DOHH2 (cell line): ENCODE measurements at regions not wholly inside any gene's neighbourhood (a gene's known extent, or its start where the extent isn't known, plus 50 kb on each side); places are given as distances from the start of the nearest gene placed in this dataset.

Source experiments
- H3F3A ChIP-seq: fragments of 200-600 bp; sonication (generic), shearing (Covaris generic); 2 replicates; pipeline ENCODE4 v1.6.0; 2016; ENCODE audit warnings: antibody characterized with exemption, mild to moderate bottlenecking; ENCODE audit not compliant: control insufficient read depth, insufficient read depth
- H3K27ac ChIP-seq: fragments of 200-600 bp; sonication (generic); 2 replicates; pipeline ENCODE4 v1.5.1; 2014; ENCODE audit warnings: low read depth, mild to moderate bottlenecking, low read length, moderate library complexity
- H3K27me3 ChIP-seq: fragments of 200-600 bp; sonication (generic); 2 replicates; pipeline ENCODE4 v1.6.1; 2014; ENCODE audit warnings: mild to moderate bottlenecking, low read length, mixed read lengths; ENCODE audit not compliant: control insufficient read depth
- H3K36me3 ChIP-seq: fragments of 200-600 bp; sonication (generic); 2 replicates; pipeline ENCODE4 v1.6.1; 2014; ENCODE audit warnings: mild to moderate bottlenecking, low read length, moderate library complexity, mixed read lengths; ENCODE audit not compliant: control insufficient read depth
- H3K4me1 ChIP-seq: fragments of 200-600 bp; sonication (generic); 2 replicates; pipeline ENCODE4 v1.6.1; 2014; ENCODE audit warnings: mild to moderate bottlenecking, low read length, mixed read lengths; ENCODE audit not compliant: control insufficient read depth
- H3K4me2 ChIP-seq: fragments of 200-600 bp; sonication (generic); 2 replicates; pipeline ENCODE4 v1.6.0; 2014; ENCODE audit warnings: mild to moderate bottlenecking, low read length, moderate library complexity
- H3K4me3 ChIP-seq: fragments of 200-600 bp; sonication (generic); 2 replicates; pipeline ENCODE4 v1.5.1; 2014; ENCODE audit warnings: mild to moderate bottlenecking, low read length, mixed read lengths
- H3K79me2 ChIP-seq: fragments of 200-600 bp; sonication (generic); 2 replicates; pipeline ENCODE4 v1.6.1; 2014; ENCODE audit warnings: mild to moderate bottlenecking, low read length, mixed read lengths; ENCODE audit not compliant: control insufficient read depth
- H3K9me2 ChIP-seq: fragments of 200-600 bp; sonication (generic); replicated peaks from 2 replicates; pipeline ENCODE4 v1.6.1; 2014; ENCODE audit warnings: mild to moderate bottlenecking, low read length, mixed read lengths; ENCODE audit not compliant: control insufficient read depth
- H3K9me3 ChIP-seq: fragments of 200-600 bp; sonication (generic); 2 replicates; pipeline ENCODE4 v1.6.1; 2014; ENCODE audit warnings: antibody characterized with exemption, low read length, mixed read lengths; ENCODE audit not compliant: control insufficient read depth, insufficient read depth
- H4K20me1 ChIP-seq: fragments of 200-600 bp; sonication (generic); 2 replicates; pipeline ENCODE4 v1.6.0; 2014; ENCODE audit warnings: low read depth, mild to moderate bottlenecking, antibody characterized with exemption, low read length, moderate library complexity; ENCODE audit not compliant: control insufficient read depth, insufficient read depth
- CTCF ChIP-seq: fragments of 200-600 bp; sonication (generic); IDR thresholded peaks from one replicate; pipeline ENCODE4 v1.5.1; 2014; ENCODE audit warnings: antibody characterized with exemption, mild to moderate bottlenecking, low read depth, low read length; ENCODE audit not compliant: poor library complexity, severe bottlenecking
- EZH2phosphoT487 ChIP-seq: fragments of 200-600 bp; sonication (generic); IDR thresholded peaks from 2 replicates; pipeline ENCODE4 v1.6.1; 2017; ENCODE audit warnings: borderline replicate concordance, mild to moderate bottlenecking, antibody characterized with exemption, low read length, moderate library complexity, mixed read lengths

GRCh38 chr15:87758794-87759418 lies 497.6 kb downstream of the NTRK3 start:
- no peak for TF ChIP-seq EZH2phosphoT487
- TF ChIP-seq CTCF: no peak
- no peaks in the 10 kb centered on the region for H3K79me2 ChIP-seq

GRCh38 chr15:87757084-87757483 lies 499.5 kb downstream of the NTRK3 start:
- Histone ChIP-seq H3K4me1 (peaks cover 5% of the 10 kb centered on the region), H4K20me1 (no peaks in the 10 kb centered on the region), H3K9me2 (no peaks in the 10 kb centered on the region), H3K79me2 (no peaks in the 10 kb centered on the region), H3K4me3 (no peak overlapping the region), H3K27me3 (no peaks in the 10 kb centered on the region), H3K9me3 (no peaks in the 10 kb centered on the region), H3F3A (no peaks in the 10 kb centered on the region), H3K4me2 (no peak overlapping the region), H3K27ac (no peak overlapping the region), H3K36me3 (no peaks in the 10 kb centered on the region)
- TF ChIP-seq EZH2phosphoT487 (no peak), CTCF (no peak)

More at GRCh38 chr15:87758794-87759418, 497.6 kb downstream of the NTRK3 start:
- Histone ChIP-seq H3K4me2 (no peak overlapping the region), H3K9me2 (no peaks in the 10 kb centered on the region), H4K20me1 (no peaks in the 10 kb centered on the region), H3K4me1 (peaks cover 9% of the 10 kb centered on the region), H3F3A (no peaks in the 10 kb centered on the region), H3K9me3 (no peaks in the 10 kb centered on the region), H3K27me3 (no peaks in the 10 kb centered on the region), H3K27ac (no peak overlapping the region), H3K36me3 (no peaks in the 10 kb centered on the region), H3K4me3 (no peak overlapping the region)

GRCh38 chr15:87756072-87756471 lies 500.5 kb downstream of the NTRK3 start:
- Histone ChIP-seq H3K4me2 (no peak overlapping the region), H3F3A (no peaks in the 10 kb centered on the region), H3K9me2 (no peaks in the 10 kb centered on the region), H3K36me3 (no peaks in the 10 kb centered on the region), H3K9me3 (no peaks in the 10 kb centered on the region), H3K4me3 (no peak overlapping the region), H4K20me1 (no peaks in the 10 kb centered on the region), H3K27me3 (no peaks in the 10 kb centered on the region), H3K4me1 (no peaks in the 10 kb centered on the region), H3K79me2 (no peaks in the 10 kb centered on the region), H3K27ac (no peak overlapping the region)
- TF ChIP-seq EZH2phosphoT487 (no peak), CTCF (no peak)

- Histone ChIP-seq H3K4me2 (no peak overlapping the region), H3K4me3 (no peak overlapping the region), H4K20me1 (no peaks in the 10 kb centered on the region), H3F3A (no peaks in the 10 kb centered on the region), H3K9me3 (no peaks in the 10 kb centered on the region), H3K27me3 (no peaks in the 10 kb centered on the region), H3K79me2 (no peaks in the 10 kb centered on the region), H3K9me2 (no peaks in the 10 kb centered on the region), H3K36me3 (no peaks in the 10 kb centered on the region), H3K27ac (no peak overlapping the region), H3K4me1 (no peaks in the 10 kb centered on the region)
- TF ChIP-seq EZH2phosphoT487 (no peak), CTCF (no peak)
Measured at GRCh38 chr15:87755226-87755625, 501.3 kb downstream of the NTRK3 start.
